Amniotic stem cell (primary cell): ENCODE measurements at regions not wholly inside any gene's neighbourhood (a gene's known extent, or its start where the extent isn't known, plus 50 kb on each side); places are given as distances from the start of the nearest gene placed in this dataset.
A peak's percentile ranks its signal among the peaks of the same experiment; 100 is the strongest.

Experiments used
- DNase-seq: peaks from one replicate; lab custom pipeline; 2025; lab: John Stamatoyannopoulos, UW

DNA sequence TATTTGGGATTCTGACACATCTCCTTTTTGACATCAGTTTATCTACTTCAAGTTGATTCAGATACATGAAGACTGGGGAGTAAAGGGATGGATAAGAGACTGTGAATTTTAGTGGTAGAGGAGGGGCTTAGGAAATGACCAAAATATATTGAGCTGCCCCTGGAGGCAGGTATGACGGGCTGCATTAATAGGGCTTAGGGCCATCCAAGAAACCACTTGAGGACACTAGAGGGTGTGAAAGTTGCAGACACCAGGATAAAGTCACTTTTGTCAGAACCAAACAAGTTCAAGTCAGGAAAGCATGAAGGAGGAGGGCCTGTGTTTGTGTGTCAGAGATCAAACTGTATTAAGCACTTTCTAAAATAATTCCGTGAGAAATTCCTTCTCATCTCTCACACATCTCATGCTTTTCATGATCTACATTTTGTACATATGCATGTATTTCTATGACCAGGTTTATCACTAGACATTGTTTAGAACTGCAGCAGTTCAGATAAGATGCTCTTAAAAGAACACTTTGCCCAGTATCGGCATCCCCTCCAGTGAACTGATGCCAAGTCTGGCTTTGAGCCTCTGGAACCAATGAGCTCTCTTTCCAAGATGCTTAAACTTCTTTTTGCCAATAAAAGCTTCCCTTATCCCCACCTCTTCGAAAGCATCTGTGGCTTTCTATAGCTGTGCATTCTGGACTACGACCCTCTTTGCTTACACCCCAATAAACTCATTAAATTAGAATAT, 136.9 kb downstream of the SLC38A1 start:
- DNase-seq = no peak

GRCh38 chr12:46127656-46128055, 137.3 kb upstream of the SCAF11 start:
- DNase-seq = no peak

DNA sequence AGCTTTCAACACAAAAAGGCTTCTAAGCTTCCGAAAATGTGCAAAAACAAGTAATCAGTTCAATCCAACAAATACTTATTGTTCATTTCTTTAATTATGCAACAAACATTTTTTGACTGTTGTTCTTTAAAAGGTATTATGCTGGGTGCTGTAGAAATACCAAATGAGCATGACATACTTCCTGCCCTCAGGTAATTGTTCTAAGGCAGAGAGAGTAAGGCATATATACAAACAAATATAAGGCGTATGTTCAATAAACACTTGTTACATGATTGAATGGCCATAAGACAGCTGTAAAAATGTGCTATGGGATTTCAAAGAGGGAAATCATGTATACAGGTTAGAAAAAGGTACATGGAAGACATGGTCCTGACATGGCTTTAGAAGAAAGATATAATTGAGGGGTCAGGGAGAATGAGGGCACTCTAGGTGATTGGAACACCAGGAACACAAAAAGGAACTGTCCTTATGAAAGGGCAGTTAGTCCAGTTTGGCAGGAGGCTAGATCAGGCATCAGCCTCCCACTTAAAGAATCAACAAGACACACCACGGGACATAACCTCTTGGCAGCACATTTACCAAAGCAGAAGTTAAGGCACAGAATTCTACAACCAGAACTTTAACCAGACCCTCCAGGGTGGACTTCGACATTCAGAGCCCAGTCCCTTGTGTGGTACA, 135.8 kb upstream of the SCAF11 start:
- no peak for DNase-seq

- peak; percentile 35 for DNase-seq
These were observed 134.7 kb upstream of the SCAF11 start for GRCh38 chr12:46124848-46125619.

GRCh38 chr12:46124132-46124847, 133.9 kb upstream of the SCAF11 start:
- no peak for DNase-seq

GRCh38 chr12:46112364-46112763, 122.0 kb upstream of the SCAF11 start:
- DNase-seq = no peak

- DNase-seq = no peak
These were observed 121.3 kb upstream of the SCAF11 start for GRCh38 chr12:46111715-46112114.

- DNase-seq = no peak
These were observed 120.7 kb upstream of the SCAF11 start for GRCh38 chr12:46110928-46111699.

- DNase-seq = no peak
These were observed 119.8 kb upstream of the SCAF11 start for GRCh38 chr12:46110223-46110611.

DNA sequence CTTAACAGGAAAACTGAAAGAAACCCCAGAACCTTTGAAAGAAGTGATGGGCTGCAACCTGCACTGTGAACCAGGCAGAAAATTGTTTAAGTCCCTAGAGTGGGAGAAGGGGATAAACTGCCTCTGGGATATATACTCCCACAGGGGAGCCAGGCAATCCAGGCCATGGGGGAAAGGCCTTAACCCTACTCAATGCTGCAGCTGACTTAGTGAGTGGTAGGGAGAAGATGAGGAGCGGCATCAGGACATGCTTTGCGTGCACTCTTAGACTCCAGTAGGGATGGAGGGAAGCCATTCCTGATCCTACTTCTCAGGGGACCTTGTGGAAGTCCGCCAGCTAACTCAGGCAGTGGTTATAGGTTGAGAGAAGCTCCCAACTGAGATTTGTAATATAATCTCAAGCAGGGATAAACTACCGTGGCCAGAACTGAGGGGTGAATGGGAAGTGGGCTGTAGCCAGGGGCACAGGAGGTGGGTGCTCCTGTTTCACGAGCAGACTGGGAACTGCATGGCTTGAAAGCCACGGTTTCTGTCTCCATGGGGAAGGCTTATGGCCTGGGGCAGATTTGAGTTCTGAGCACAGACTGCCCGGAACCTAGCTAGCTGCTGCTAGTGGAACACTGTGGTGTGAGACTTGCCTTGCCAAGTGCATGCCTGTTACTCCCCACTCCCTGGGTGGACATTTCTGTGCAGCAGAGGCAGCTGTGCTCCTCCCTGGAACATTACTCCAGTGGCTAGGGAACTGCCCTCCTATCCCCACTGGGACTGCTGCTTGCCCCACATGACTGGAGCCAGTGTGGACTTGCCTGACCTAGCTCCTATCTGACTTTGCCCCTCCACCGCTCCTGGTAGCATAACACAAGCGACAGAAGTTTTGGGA, 119.2 kb upstream of the SCAF11 start:
- no peak for DNase-seq

DNA sequence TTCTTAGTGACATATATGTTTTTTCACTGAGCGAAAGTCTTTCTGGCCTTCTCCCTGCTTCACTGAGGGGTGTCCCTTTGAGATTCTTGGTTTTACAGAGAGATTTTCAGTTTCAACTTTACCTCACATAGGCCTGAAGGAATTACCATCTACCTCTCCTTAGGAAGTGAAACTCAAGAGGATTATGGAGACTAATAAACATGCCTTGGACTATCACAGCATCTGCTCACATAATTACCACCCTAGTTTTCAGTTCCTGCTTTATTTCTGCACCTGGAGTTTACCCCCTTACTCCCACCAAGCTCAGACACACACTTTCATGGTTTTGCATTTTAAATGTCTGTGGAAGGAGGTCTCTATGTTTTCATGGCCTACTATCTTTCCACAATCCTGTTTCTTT, 118.3 kb upstream of the SCAF11 start:
- no peak for DNase-seq

- no peak for DNase-seq
These were observed 117.2 kb upstream of the SCAF11 start for GRCh38 chr12:46107591-46107990.

DNA sequence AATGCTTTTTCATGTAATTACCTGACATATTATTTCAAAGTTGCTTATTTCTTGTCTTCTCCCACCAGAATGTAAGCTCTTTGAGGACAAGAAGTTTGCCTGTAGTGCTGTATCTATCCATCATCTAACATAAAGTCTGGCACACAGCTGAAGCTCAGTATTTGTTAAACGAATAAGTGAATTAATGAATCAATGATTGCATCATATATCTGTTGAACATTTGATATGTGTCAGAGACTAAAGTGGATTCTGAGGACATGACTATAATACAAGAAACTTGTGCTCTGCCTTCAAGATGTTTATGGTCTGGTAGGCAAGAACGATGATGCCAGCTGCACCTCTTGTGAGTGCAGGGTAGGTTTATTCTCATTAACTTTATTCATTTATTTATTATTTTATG, 115.4 kb upstream of the SCAF11 start:
- no peak for DNase-seq

DNA sequence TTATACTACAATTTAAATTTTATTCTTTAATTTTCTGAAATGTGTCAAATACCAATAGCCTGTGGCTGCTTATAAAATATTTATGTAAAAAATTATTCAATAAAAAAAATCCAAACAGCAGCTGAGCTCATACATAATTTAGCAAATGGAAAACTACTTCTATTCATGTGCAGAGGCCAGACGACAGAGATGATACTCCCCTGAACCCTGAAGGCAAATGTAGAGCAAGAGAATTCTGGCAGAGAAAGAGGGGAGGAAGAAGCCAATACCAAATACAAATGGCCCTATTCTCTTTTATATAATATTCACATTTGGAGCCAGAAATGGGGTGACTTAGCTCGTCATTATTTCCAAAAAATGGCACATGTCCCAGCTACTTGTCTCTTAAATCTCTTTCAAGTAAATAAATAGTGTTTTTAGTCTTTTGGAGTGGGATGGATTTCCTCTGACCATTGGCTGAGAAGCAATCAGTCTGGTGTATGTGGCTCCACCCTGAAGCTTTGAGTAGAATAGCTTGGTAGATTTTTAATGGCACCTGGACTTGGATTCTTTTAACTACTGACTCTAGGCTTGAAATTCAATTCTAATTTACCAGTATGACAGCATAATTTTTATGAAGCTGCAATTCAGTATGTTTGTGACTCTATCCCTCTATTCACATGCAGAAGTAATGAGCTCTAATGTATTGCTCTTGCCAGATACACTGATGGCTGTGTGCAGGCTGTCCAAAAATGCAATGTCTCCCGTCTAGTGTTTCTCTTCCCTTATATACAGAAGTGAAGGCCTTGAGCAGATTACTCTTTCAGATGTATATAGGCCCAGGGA, 113.4 kb upstream of the SCAF11 start:
- DNase-seq = no peak

DNA sequence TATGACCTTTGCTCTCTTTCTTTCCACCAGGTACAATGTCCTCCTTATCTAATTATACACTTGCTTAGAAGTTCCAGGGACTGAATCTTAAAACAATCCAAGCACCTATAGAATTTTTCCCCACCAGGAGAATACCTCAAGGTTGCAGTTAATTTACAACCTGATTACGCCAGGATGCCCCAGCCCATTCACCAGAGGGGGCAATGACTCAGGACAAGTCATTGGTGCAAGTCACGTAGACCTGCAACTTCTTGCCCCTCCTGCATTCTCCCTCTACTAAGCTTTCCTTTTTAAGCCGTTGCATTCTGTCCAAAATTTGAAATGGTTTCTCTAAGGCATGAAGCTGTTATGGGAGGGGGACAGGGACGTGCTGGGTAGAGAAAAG, 111.1 kb upstream of the SCAF11 start:
- DNase-seq = no peak

- no peak for DNase-seq
These were observed 110.4 kb upstream of the SCAF11 start for GRCh38 chr12:46100551-46101484.

DNA sequence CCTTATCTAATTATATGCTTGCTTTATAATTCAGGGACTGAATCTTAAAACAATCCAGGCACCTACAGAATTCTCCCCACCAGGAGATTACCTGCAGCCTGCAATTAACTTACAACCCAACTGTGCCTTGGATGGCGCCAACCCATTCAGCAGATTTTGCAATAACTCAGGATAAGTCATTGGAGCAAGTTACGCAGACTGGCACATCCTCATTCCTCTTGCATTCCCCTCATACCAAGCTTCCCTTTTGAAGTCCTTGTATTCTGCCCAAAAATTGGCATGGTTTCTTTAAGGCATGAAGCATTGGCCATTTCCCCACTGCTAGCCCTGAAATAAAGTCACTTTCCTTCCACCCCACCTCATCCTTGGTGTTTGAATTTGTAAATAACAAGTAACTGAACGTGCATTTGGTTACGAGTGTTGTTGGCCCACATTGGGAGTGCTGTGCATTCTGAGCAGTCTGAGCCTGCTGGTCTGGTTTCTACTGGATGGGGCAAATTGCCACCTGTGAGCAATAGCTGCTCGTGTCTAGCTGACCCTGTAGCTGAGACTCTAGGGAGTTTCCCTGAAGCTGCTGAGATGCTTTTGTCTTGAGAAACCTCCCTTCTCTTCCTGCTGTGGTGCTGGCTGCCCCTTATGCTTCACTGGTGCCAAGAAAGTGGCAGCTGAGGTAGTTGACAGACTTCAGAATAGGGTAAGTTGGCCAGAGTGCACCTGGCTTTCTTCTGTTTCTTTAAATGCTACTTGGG, 99.2 kb upstream of the SCAF11 start:
- no peak for DNase-seq

- DNase-seq = no peak
These were observed 97.6 kb upstream of the SCAF11 start for GRCh38 chr12:46087916-46088439.
